Spleen (tissue), 11 donors: ENCODE measurements at regions not wholly inside any gene's neighbourhood (a gene's known extent, or its start where the extent isn't known, plus 50 kb on each side); places are given as distances from the start of the nearest gene placed in this dataset.
"Not testable (repeated sequence)": the region's sequence is repeated elsewhere in the genome, so short reads cannot be mapped to it uniquely, and the experiment has no call there.

Experiments used
- DNase-seq: peaks from one replicate; pipeline ENCODE4 v3.0.0-alpha.2; 2020
- H3K27ac ChIP-seq, 8 donors: fragments of 200-600 bp; sonication (generic) in 7 of 8; 1 replicate in 4 of 8; 2 replicates in 4 of 8; pipeline versions ENCODE4 v1.5.0 to v1.8.0; 2016 to 2021; ENCODE audit warnings: inconsistent platforms in 4 of 8, mild to moderate bottlenecking in 4 of 8, moderate library complexity in 1 of 8
- H3K27me3 ChIP-seq, 7 donors: fragments of 200-600 bp; sonication (generic) in 6 of 7; replicated peaks in 1 of 7; 1 replicate in 4 of 7; 2 replicates in 3 of 7; pipeline versions ENCODE4 v1.5.0 to v1.8.0; 2016 to 2021; ENCODE audit warnings: inconsistent platforms in 3 of 7, mild to moderate bottlenecking in 1 of 7
- H3K36me3 ChIP-seq, 6 donors: fragments of 200-600 bp; sonication (generic) in 5 of 6; 1 replicate in 4 of 6; 2 replicates in 2 of 6; pipeline versions ENCODE4 v1.5.0 to v1.8.0; 2016 to 2021; ENCODE audit warnings: inconsistent platforms in 2 of 6
- H3K4me1 ChIP-seq, 6 donors: fragments of 200-600 bp; sonication (generic) in 5 of 6; 1 replicate in 3 of 6; 2 replicates in 3 of 6; pipeline versions ENCODE4 v1.5.0 to v1.8.0; 2016 to 2021; ENCODE audit warnings: inconsistent platforms in 3 of 6
- H3K4me3 ChIP-seq, 8 donors: fragments of 200-600 bp; sonication (generic) in 7 of 8; 1 replicate in 4 of 8; 2 replicates in 4 of 8; pipeline versions ENCODE4 v1.5.0 to v1.8.0; 2016 to 2021; ENCODE audit warnings: inconsistent platforms in 4 of 8, mild to moderate bottlenecking in 4 of 8, moderate library complexity in 2 of 8
- H3K9me3 ChIP-seq, 8 donors: fragments of 200-600 bp; sonication (generic) in 7 of 8; 1 replicate in 4 of 8; 2 replicates in 4 of 8; pipeline versions ENCODE4 v1.5.0 to v1.8.0; 2016 to 2021; ENCODE audit warnings: inconsistent platforms in 4 of 8
- CTCF ChIP-seq, 11 experiments: fragments of 200-600 bp in 7 of 11; fragments of 450-650 bp in 4 of 11; sonication (generic) in 4 of 11; IDR thresholded peaks in 8 of 11; conservative IDR thresholded peaks in 3 of 11; 1 replicate in 7 of 11; 2 replicates in 4 of 11; pipeline versions ENCODE4 v1.4.0 to v1.8.0; 2016 to 2021; ENCODE audit warnings: antibody characterized with exemption in 11 of 11, inconsistent platforms in 4 of 11, mild to moderate bottlenecking in 1 of 11
- POLR2A ChIP-seq, 3 donors: fragments of 450-650 bp; IDR thresholded peaks; one replicate each; pipeline ENCODE4 v1.5.1; 2017; ENCODE audit warnings: antibody characterized with exemption in 3 of 3, mild to moderate bottlenecking in 1 of 3
- POLR2AphosphoS5 ChIP-seq, 3 donors: sonication (generic); formaldehyde crosslinking; IDR thresholded peaks; one replicate each; pipeline ENCODE4 v1.5.1; 2017; ENCODE audit warnings: antibody characterized with exemption in 3 of 3
- WGBS, 5 donors: extraction: QIAGEN DNeasy Blood & Tissue Kit in 3 of 5; methylation state at CpG; one replicate each; pipeline versions ENCODE4 v1.1.5 to v1.1.7; 2013 to 2018; 5-methylcytosine and 5-hydroxymethylcytosine counted together
- intact Hi-C: fragments of 100-400 bp; cut with DNase I; formaldehyde crosslinking; loops from one replicate; pipeline ENCODE4 v1.15.0; 2023; ENCODE audit warnings: low total_unique reads
- donor health status: healthy with polysubstance abuse.
- donor health status: DM: no; HTN: no; CAD: no; lungs with moderate emphysema.
- donor health status: DM: no; HTN: no; CAD: no.
- donor health status: Bipolar disorder and iron deficiency.
- donor health status: healthy.
- donor health status: DM: no; HTN: no; CAD: no.
- donor health status: DM: yes; HTN: yes; CAD: no.

DNA sequence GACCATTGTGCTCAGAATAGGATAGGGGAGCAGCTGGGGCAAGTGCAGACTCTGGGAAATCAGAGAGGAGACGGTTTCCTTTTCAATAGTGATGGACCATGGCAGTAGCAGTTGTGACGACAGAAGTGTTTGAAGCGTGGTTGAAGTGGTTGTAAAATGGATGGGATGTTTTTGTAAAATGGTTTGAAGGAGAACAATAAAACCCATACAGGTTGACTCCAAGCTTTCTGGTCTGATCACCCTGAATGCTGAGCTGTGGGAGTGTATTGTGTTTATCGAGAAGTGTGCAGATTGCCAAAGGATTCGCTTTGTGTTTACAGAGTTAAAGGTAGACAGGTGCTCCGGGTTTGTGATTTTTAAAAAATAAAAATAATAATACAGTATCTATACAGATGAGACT, 255.2 kb upstream of the SULF2 start:
- H3K27me3 ChIP-seq: peaks cover 0 to 10% (median 0%) of the 10 kb centered on the region in 7 donors
- intact Hi-C loops: no loop called here
- DNase-seq: no peak
- no peaks in the 10 kb centered on the region for H3K36me3 ChIP-seq
- H3K27ac ChIP-seq: no peak overlapping the region
- H3K4me1 ChIP-seq: peaks cover 0 to 5% (median 0%) of the 10 kb centered on the region in 6 donors
- WGBS, 5 donors: 86 to 93% (median 87%) methylated on average over 6 of the region's 6 CpGs
- TF ChIP-seq POLR2AphosphoS5 (IDR thresholded peaks at IDR 0.05) (no peak), POLR2A (IDR thresholded peaks at IDR 0.05) (no peak), CTCF (IDR thresholded peaks at IDR 0.05 in 8 of 11, conservative IDR thresholded peaks at IDR 0.05 in 3 of 11) (no peak)
- H3K9me3 ChIP-seq: peaks cover 0 to 4% (median 0%) of the 10 kb centered on the region in 8 donors
- no peak overlapping the region for H3K4me3 ChIP-seq

DNA sequence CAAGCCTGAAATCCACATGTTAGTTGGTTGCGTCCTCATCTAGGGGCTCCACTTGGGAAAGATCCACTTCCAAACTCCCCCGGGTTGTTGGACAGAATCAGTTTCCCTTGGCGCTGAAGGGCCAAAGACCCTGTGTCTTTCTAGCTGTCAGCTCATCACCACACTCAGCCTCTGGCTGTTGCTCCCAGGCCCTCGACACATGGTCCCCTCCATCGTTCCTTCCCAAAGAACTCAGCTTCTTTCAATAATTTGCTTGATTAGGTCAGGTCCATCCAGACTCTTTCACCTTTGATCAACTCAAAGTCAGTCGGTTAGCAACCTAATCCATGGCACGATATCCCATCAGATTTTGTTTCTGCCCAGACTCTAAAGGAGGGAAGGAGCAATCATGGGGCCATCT, 254.8 kb upstream of the SULF2 start:
- 74 to 85% (median 82%) methylated on average over 7 of the region's 7 CpGs for WGBS, 5 donors
- Histone ChIP-seq H3K4me1 (peaks cover 0 to 5% (median 0%) of the 10 kb centered on the region in 6 donors), H3K4me3 (no peak overlapping the region), H3K27ac (no peak overlapping the region), H3K9me3 (peaks cover 0 to 4% (median 0%) of the 10 kb centered on the region in 8 donors), H3K36me3 (no peaks in the 10 kb centered on the region), H3K27me3 (peaks cover 0 to 10% (median 0%) of the 10 kb centered on the region in 7 donors)
- no peak for DNase-seq
- no peak for TF ChIP-seq POLR2AphosphoS5 (IDR thresholded peaks at IDR 0.05)
- TF ChIP-seq CTCF (IDR thresholded peaks at IDR 0.05 in 8 of 11, conservative IDR thresholded peaks at IDR 0.05 in 3 of 11): no peak
- TF ChIP-seq POLR2A (IDR thresholded peaks at IDR 0.05): no peak
- intact Hi-C loops: no loop called here

GRCh38 chr20:48039514-48039913, 254.2 kb upstream of the SULF2 start:
- Histone ChIP-seq H3K36me3 (no peaks in the 10 kb centered on the region), H3K4me3 (no peak overlapping the region), H3K27me3 (peaks cover 0 to 10% (median 0%) of the 10 kb centered on the region in 7 donors), H3K4me1 (peaks cover 0 to 5% (median 0%) of the 10 kb centered on the region in 6 donors), H3K27ac (no peak overlapping the region), H3K9me3 (peaks cover 0 to 4% (median 0%) of the 10 kb centered on the region in 8 donors)
- WGBS, 5 donors: 94 to 100% (median 97%) methylated on average over 2 of the region's 2 CpGs
- intact Hi-C loops: no loop called here
- TF ChIP-seq CTCF (IDR thresholded peaks at IDR 0.05 in 8 of 11, conservative IDR thresholded peaks at IDR 0.05 in 3 of 11) (no peak), POLR2AphosphoS5 (IDR thresholded peaks at IDR 0.05) (no peak)
- DNase-seq: no peak

DNA sequence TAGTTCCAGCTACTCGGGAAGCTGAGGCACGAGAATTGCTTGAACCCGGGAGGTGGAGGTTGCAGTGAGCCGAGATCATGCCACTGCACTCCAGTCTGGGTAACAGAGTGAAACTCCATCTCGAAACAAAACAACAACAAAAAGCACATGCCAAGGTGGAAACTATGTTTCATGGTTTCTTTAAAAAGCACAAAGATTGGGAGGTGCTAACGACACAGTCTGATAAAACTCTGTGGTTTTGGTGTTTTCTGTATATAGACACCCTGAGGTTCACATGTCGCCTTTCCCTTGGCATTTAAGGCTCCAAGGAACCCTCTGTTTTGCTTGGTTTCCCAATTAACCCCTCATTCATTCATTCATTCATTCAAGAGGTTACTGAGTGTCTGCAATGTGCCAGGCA, 253.4 kb upstream of the SULF2 start:
- Histone ChIP-seq H3K9me3 (peaks cover 0 to 4% (median 0%) of the 10 kb centered on the region in 8 donors), H3K36me3 (no peaks in the 10 kb centered on the region), H3K27ac (no peak overlapping the region), H3K4me3 (no peak overlapping the region), H3K4me1 (peaks cover 0 to 5% (median 0%) of the 10 kb centered on the region in 6 donors), H3K27me3 (peaks cover 0 to 10% (median 0%) of the 10 kb centered on the region in 7 donors)
- TF ChIP-seq POLR2AphosphoS5 (IDR thresholded peaks at IDR 0.05): no peak
- intact Hi-C loops: no loop called here
- no peak for DNase-seq
- 72 to 79% (median 75%) methylated on average over 7 of the region's 7 CpGs for WGBS, 5 donors

- H3K4me3 ChIP-seq, H3K4me1 ChIP-seq, H3K27ac ChIP-seq, H3K9me3 ChIP-seq, intact Hi-C loops, DNase-seq, H3K36me3 ChIP-seq: not testable (repeated sequence)
- peaks cover 0 to 10% (median 0%) of the 10 kb centered on the region in 7 donors for H3K27me3 ChIP-seq
- WGBS, 5 donors: 63 to 91% (median 83%) methylated on average over 6 to 7 of the region's 7 CpGs
Observed at GRCh38 chr20:48037798-48038197, 252.5 kb upstream of the SULF2 start.
